HFFc6 (cell line): ENCODE measurements at regions not wholly inside any gene's neighbourhood (a gene's known extent, or its start where the extent isn't known, plus 50 kb on each side); places are given as distances from the start of the nearest gene placed in this dataset.
"Not testable (repeated sequence)": the region's sequence is repeated elsewhere in the genome, so short reads cannot be mapped to it uniquely, and the experiment has no call there.

Experiments used
- DNase-seq: peaks from one replicate; pipeline ENCODE4 v3.0.0-alpha.2; 2018
- H3K27ac Mint-ChIP-seq: 2 replicates; pipeline ENCODE4 v1.8.0; 2020; ENCODE audit warnings: mild to moderate bottlenecking, mixed read lengths
- H3K27me3 Mint-ChIP-seq: 2 replicates; pipeline ENCODE4 v1.8.0; 2021; ENCODE audit warnings: mild to moderate bottlenecking, moderate library complexity, mixed read lengths; ENCODE audit not compliant: insufficient read depth
- H3K36me3 Mint-ChIP-seq: 2 replicates; pipeline ENCODE4 v1.8.0; 2021; ENCODE audit warnings: low read depth, mixed read lengths
- H3K4me1 Mint-ChIP-seq: 2 replicates; pipeline ENCODE4 v1.8.0; 2020; ENCODE audit warnings: low read depth, mixed read lengths
- H3K4me3 Mint-ChIP-seq: 2 replicates; pipeline ENCODE4 v1.8.0; 2020; ENCODE audit warnings: mild to moderate bottlenecking, moderate library complexity, mixed read lengths
- H3K9me3 Mint-ChIP-seq: 2 replicates; pipeline ENCODE4 v1.8.0; 2020; ENCODE audit warnings: mild to moderate bottlenecking, mixed read lengths
- CTCF ChIP-seq: fragments of 200-600 bp; sonication (generic); IDR thresholded peaks from 2 replicates; pipeline ENCODE4 v1.5.0; 2021; ENCODE audit warnings: antibody characterized with exemption, mild to moderate bottlenecking

- no peak overlapping the region for H3K4me3 Mint-ChIP-seq
- H3K27ac Mint-ChIP-seq = no peak overlapping the region
- TF ChIP-seq CTCF = no peak
- DNase-seq = no peak
- H3K27me3 Mint-ChIP-seq = peaks cover 4% of the 10 kb centered on the region
- no peaks in the 10 kb centered on the region for H3K4me1 Mint-ChIP-seq
- H3K9me3 Mint-ChIP-seq = peaks cover 7% of the 10 kb centered on the region; the same call in 1 of the 2 replicates
- no peaks in the 10 kb centered on the region for H3K36me3 Mint-ChIP-seq
These were observed 81.0 kb upstream of the LRFN2 start for GRCh38 chr6:40668203-40668602.

GRCh38 chr6:40666530-40666929 lies 79.4 kb upstream of the LRFN2 start:
- no peaks in the 10 kb centered on the region for H3K4me1 Mint-ChIP-seq
- peaks cover 4% of the 10 kb centered on the region for H3K27me3 Mint-ChIP-seq
- H3K27ac Mint-ChIP-seq = no peak overlapping the region
- DNase-seq = no peak
- no peak overlapping the region for H3K4me3 Mint-ChIP-seq
- TF ChIP-seq CTCF = no peak
- no peaks in the 10 kb centered on the region for H3K36me3 Mint-ChIP-seq
- H3K9me3 Mint-ChIP-seq = peaks cover 7% of the 10 kb centered on the region; the same call in 1 of the 2 replicates

GRCh38 chr6:40661726-40662125 lies 74.6 kb upstream of the LRFN2 start:
- Mint-ChIP-seq H3K4me1 (no peaks in the 10 kb centered on the region), H3K27ac (no peak overlapping the region), H3K4me3 (no peak overlapping the region), H3K36me3 (no peaks in the 10 kb centered on the region), H3K27me3 (no peaks in the 10 kb centered on the region; the same call in 1 of the 2 replicates), H3K9me3 (peaks cover 7% of the 10 kb centered on the region; the same call in 1 of the 2 replicates)
- no peak for DNase-seq
- no peak for TF ChIP-seq CTCF

GRCh38 chr6:40656772-40657171 lies 69.6 kb upstream of the LRFN2 start:
- H3K9me3 Mint-ChIP-seq, H3K4me1 Mint-ChIP-seq, H3K27ac Mint-ChIP-seq, H3K36me3 Mint-ChIP-seq, H3K27me3 Mint-ChIP-seq, H3K4me3 Mint-ChIP-seq, DNase-seq: not testable (repeated sequence)

- no peak for TF ChIP-seq CTCF
- Mint-ChIP-seq H3K4me1 (no peaks in the 10 kb centered on the region), H3K9me3 (no peaks in the 10 kb centered on the region), H3K36me3 (no peaks in the 10 kb centered on the region), H3K27me3 (peaks cover 7% of the 10 kb centered on the region), H3K27ac (no peak overlapping the region), H3K4me3 (no peak overlapping the region)
- no peak for DNase-seq
These were observed 67.7 kb upstream of the LRFN2 start for GRCh38 chr6:40654828-40655227.

GRCh38 chr6:40645043-40645442 lies 57.9 kb upstream of the LRFN2 start:
- no peaks in the 10 kb centered on the region for H3K9me3 Mint-ChIP-seq

More at GRCh38 chr6:40645043-40645442, 57.9 kb upstream of the LRFN2 start:
- H3K4me3 Mint-ChIP-seq = no peak overlapping the region
- no peaks in the 10 kb centered on the region for H3K36me3 Mint-ChIP-seq
- TF ChIP-seq CTCF = no peak
- DNase-seq = no peak
- H3K27ac Mint-ChIP-seq = no peak overlapping the region
- H3K4me1 Mint-ChIP-seq = no peaks in the 10 kb centered on the region
- H3K27me3 Mint-ChIP-seq = peaks cover 12% of the 10 kb centered on the region
